ENCODE measurements at regions not wholly inside any gene's neighbourhood (a gene's known extent, or its start where the extent isn't known, plus 50 kb on each side); places are given as distances from the start of the nearest gene placed in this dataset.

DNA sequence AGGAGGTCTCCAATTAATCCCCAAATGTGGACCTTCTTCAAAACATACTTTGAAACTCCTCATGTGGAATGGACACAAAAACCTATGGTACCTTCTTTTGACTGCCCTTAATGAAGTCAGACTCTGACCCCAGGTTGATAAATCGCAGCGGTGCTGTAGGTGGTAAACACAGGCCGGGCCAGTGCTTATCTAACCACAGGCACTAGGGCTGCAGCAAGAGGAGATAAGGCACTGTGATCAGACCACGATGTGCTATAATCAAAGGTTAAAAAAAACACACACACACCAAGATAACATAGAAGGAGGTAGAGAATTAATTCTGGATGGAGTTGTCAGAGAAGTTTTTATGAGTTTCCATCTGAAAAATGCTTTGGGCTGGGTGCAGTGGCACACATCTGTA, 52.3 kb upstream of the SIPA1L2 start:
- ATAC-seq (ENCODE audit: poor library complexity) (no peak), DNase-seq (no peak)
- intact Hi-C loops (cut with DNase I), result no loop called here

DNA sequence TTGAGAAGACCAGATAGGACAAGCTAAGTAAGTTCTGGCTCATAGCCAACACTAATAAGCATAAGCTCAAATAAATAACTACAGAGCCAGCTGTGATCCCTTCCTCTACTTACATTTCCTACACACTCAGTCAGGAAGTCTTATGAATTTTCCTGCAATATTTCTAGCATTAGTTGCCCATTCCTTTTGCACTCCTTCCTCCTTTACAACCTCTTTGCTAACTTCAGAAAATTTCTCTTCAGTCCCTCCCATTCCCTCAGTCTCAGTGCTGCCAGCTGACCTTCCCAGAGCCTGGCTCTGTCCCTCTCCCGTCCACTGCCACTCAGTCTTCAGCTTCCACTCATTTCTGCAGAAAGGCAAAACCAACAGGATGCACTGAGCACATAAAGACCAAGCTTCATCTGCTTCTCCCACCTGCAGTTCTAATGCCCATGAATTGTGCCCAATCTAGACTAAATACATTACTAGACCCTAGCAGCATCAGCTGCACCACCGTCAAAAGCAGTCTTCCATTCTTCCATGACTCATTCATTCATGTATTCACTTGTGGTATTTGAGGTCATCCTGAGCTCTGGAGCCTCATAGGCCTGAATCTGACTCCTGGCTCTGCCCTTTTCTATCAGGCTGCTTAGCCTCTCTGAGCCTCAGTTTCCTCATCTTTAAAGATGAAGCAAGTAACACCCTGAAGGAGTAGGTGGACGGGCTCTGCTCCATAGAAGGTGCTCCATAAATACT, 54.6 kb upstream of the SIPA1L2 start:
- intact Hi-C loops (cut with DNase I), result no loop called here
- no peak for ATAC-seq (ENCODE audit: poor library complexity)

DNA sequence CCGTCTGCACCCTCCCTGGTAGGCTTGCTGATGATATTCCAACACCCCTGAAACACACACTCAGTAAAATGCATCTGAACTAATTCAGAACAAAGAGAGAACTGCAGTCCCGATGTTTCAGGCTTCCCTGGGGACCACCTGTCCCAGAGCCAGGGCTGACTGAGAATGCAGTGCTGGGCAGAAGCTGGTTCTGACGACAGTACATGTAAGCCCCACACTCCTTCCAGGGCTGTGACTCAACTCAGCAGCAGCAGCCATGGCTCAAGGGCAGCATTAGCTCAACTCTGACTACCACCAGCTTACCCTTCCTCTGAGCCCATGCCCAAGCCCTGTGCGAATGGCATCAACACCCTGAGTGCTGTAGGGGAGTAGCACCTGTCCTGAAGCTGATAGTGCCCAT, 56.4 kb upstream of the SIPA1L2 start:
- no peak for ATAC-seq (ENCODE audit: poor library complexity)

More for the DNA sequence above, 54.6 kb upstream of the SIPA1L2 start:
- no peak for DNase-seq

DNA sequence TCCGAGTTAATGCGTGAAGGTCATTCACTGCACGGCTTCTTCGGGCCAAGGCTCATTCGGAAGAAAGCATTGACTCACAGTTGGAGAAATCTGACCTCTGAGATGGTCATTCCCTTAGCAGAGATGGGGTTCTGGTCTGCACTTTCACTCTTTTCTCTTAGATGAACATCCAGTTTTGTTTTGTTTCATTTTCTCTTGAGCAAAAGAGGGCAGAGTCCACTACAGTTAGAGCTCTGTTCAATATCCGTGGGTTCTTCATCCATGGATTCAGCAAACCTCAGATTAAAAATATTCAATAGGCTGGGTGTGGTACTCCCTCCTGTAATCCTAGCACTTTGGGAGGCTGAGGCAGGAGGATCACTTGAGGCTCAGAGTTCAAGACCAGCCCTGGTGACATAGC, 57.4 kb upstream of the SIPA1L2 start:
- intact Hi-C loops (cut with DNase I), result no loop called here
- no peak for DNase-seq
- ATAC-seq (ENCODE audit: poor library complexity), result no peak

More for the DNA sequence above, 56.4 kb upstream of the SIPA1L2 start:
- intact Hi-C loops (cut with DNase I), result no loop called here
- no peak for DNase-seq

GRCh38 chr1:232687728-232688127, 57.8 kb upstream of the SIPA1L2 start:
- intact Hi-C loops (cut with DNase I), result no loop called here
- DNase-seq (no peak), ATAC-seq (ENCODE audit: poor library complexity) (no peak)

DNA sequence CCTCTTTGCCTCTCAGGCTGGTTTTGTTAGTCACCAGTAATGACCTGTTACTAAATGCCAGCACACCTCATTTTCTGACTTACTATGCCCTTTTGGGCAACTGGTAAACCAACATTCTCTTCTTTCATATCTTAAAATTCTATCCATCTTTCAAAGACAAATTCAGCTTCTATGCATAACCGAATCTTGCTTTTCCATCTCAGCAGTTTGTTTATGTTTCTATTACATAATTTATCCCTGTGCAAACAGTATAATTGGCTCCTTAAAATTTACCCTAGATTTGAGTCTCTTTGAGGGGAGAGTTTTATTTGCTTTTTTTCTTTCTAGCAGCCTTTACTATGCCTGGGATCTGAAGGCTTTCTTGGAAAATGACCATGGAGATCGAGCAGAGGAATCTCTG, 58.5 kb upstream of the SIPA1L2 start:
- DNase-seq, result no peak
- intact Hi-C loops (cut with DNase I), result no loop called here
- no peak for ATAC-seq (ENCODE audit: poor library complexity)

- DNase-seq, result no peak
- no peak for ATAC-seq (ENCODE audit: poor library complexity)
- intact Hi-C loops (cut with DNase I), result no loop called here
Measured at GRCh38 chr1:232689711-232690110, 59.8 kb upstream of the SIPA1L2 start.

- DNase-seq, result no peak
- ATAC-seq (ENCODE audit: poor library complexity), result no peak
- intact Hi-C loops (cut with DNase I), result no loop called here
Measured at GRCh38 chr1:232690285-232690935, 60.5 kb upstream of the SIPA1L2 start.

DNA sequence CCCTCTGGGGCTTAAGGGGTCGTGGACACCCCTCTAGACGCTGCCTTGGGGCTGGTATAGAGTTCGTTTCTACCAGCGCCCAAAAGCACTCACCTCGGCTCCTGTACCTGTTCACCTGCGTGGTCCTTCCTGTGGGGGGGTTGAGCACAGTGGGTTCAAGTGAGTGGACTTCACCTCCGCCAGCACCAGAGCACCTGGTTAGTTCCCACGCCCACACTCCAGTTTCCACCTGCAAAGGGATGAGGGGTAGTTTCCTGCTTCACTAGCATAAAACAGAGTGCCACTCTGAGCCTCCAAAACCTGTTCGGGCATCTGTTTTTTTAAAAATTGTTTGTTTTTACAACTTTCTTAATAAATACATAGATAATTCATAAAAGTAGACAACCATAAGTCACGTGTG, 64.5 kb upstream of the SIPA1L2 start:
- DNase-seq (no peak), ATAC-seq (ENCODE audit: poor library complexity) (no peak)
- intact Hi-C loops (cut with DNase I), result no loop called here

GRCh38 chr1:232695621-232696385, 65.9 kb upstream of the SIPA1L2 start:
- ATAC-seq (ENCODE audit: poor library complexity), result no peak
- DNase-seq, result no peak
- intact Hi-C loops (cut with DNase I), result no loop called here

GRCh38 chr1:232696466-232696865, 66.5 kb upstream of the SIPA1L2 start:
- ATAC-seq (ENCODE audit: poor library complexity), result no peak
- DNase-seq, result no peak
- intact Hi-C loops (cut with DNase I), result no loop called here

DNA sequence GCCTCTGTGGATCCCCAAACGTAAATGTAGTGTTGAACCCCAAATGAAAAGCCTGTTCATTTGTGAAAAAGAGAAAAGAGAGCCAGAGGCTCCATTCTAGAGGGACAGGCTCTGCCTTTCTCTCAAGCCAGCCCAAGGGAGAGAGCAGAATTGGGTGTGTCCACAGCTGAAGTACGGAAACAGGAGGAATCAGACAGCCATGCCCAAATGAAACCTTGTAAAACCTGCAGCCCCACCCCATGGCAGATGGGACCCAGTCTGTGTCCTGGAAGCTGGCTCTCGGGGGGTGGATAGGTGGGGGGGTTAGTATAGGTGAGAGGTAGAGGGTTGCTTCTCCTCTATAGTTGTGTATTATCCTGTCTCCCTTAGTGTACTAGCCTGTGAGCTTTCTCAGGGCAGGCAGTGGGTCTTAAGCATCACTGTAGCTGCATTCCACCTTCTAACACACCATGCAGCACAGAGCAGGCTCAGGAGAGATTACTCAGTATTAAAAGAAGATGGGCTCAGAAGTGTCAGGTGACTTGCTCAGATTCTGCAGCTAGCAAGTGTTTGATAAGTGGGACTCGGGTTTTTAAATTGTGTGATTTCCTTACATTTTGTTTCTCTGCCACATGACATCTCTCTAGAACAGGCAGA, 67.4 kb upstream of the SIPA1L2 start:
- intact Hi-C loops (cut with DNase I), result no loop called here
- ATAC-seq (ENCODE audit: poor library complexity), result no peak

DNA sequence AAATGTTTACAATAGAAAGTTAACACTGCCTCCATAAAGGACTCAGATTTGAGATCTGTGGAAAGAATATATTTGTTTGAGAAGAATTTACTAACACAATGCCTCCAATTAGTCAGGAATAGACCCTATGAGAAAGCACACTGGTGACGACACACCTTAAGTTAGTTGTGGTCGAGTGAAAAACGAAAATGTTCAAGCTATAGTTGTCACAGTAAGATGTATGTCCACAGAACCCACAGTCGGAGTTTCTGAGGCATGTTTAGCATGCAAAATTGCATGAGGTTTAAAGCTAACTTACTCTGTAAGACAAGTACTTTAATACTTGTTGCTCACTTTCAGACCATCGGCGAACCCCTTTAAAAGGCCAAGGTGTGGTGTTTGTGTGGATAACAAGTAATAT, 69.9 kb upstream of the SIPA1L2 start:
- ATAC-seq (ENCODE audit: poor library complexity) (no peak), DNase-seq (no peak)
- intact Hi-C loops (cut with DNase I), result no loop called here

More for the DNA sequence above, 67.4 kb upstream of the SIPA1L2 start:
- no peak for DNase-seq

DNA sequence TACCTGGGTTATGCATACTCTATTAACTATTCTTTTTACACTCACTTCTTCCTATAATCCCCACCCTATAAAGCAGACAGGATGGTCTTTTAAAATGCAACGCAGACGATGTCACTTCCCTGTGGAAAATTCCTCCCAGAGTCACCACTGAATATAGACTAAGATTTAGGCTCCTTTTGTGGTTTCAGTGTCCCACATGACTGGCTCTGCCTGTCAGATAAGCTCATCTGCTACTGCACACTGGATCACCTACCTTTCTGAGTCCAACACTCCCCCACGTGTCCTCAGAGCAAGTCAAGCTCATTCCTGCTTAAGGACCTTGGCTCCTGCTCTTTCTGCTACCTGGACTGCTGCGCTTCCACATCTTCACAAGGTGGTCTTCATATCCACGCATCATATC, 73.0 kb upstream of the SIPA1L2 start:
- ATAC-seq (ENCODE audit: poor library complexity), result no peak
- intact Hi-C loops (cut with DNase I), result no loop called here
- no peak for DNase-seq

DNA sequence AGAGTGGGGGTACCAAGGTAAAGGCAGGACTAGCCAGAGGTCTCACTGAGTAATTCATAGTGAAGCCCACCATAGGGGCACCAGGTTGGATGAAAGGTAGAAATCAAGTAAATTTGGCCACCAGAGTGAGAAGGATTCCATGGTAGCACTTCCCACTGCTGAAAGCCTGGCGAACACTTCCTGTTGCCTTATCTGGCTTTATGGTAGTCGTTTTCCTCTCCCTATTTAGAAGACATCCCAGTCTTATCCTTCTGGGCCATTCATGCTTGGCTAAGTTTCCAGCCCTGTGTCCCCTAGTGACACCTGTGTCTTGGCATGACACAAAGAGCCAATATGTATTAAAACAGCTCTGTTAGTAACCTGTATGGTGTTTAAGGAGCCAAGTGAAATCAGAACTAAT, 74.3 kb upstream of the SIPA1L2 start:
- no peak for DNase-seq
- intact Hi-C loops (cut with DNase I), result no loop called here
- ATAC-seq (ENCODE audit: poor library complexity), result no peak

DNA sequence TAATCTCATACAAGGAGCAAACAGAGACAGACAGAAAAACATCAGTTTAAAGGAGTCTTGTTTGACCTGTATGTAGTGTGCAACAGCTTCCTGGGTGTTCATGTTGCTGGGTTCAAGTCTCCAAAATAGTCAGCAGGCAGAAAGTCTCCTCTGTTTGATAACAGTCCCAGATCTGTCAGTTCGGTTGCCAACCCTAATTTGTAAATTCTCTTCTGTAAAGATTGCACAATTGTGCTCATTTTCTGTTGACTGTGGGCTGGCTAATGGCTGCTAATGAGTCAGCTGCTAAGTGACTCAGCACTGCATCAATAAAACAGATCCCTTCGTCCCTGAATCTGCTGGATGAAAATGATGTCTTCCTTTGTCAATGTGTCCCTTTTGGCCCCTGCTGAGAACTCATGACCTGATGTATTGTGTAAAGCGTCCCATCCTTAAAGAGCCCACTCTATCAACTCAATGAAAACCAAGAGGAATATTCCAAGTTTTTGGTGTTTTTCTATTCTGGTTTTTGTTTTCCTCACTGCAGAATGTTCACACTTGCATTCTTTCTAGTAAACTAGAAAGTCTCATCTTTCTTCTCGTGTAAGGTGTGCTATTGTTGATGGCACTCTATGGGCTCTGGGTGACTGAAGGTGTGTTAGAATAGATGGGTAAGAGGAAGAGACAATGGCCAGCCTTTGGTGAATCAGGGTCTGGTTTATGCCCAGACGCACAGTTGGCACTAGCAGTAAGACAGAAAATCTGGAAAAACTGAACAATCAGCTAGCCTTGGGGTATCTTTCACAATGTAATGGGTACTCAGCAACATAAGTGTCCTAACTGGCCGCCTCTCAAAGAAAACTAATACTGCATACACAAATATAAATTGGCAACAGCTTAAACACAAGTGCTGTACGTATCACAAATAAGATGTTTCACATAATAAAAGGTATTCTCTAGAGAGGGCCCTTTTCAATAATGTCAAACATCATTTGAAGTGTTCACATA, 75.1 kb upstream of the SIPA1L2 start:
- DNase-seq (no peak), ATAC-seq (ENCODE audit: poor library complexity) (peak; percentile 93)
- intact Hi-C loops (cut with DNase I), result no loop called here

DNA sequence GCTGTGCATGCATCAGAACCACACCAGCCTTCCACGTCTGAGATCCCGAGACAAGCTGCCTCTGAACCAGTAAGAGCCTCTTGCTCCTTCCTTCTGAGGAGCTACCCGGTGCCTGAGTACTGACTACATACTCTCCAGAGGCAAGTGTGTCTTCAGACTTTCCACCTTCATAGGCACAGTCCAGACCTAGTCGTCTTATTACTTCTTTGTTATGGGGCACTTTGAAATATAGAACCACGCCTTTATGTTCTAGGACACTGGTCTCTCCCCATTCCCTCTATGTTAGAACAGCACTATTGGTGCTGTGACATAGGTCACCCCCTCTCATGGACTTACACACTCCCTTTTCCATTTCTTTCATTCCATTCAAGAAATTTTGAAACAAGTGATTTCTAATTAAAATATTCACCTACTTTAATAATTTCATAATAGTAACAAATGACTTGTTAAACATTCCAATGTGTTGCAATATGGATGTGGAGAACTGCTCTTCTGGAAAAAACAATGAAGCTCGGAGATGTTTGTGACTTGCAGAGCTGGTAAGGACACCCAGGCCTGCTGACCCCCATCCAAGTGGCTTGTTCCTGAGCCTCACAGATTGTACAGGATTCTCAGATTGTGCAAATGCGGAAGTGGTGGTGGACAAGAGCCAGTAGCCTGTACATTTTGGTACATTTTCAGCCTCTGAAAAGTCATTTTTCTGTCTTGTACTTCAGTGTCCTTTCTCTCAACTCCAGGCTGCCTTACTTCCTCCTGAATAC, 76.1 kb upstream of the SIPA1L2 start:
- DNase-seq (peak; percentile 51), ATAC-seq (ENCODE audit: poor library complexity) (peak; percentile 30)
- intact Hi-C loops (cut with DNase I), result no loop called here

DNA sequence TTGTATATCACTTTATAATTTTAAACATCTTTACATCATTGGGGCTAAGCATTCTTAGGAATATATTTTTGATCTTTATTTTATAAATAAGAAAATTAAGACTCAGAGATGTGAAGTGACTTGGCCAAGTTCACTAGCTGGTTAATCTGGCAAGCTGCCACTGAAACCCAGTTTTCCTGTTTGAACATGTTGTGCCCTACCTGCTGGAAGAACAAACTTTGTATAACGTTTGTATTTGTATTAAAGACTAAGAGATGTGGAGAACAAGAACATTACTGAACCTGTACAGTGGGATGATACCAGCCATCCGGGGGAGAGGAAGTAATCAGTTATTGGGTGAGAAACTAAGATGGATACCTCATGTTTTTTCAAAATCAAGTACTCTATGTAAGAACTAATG, 77.2 kb upstream of the SIPA1L2 start:
- ATAC-seq (ENCODE audit: poor library complexity) (no peak), DNase-seq (no peak)
- intact Hi-C loops (cut with DNase I), result no loop called here
